GM12864 (cell line): ENCODE measurements at regions not wholly inside any gene's neighbourhood (a gene's known extent, or its start where the extent isn't known, plus 50 kb on each side); places are given as distances from the start of the nearest gene placed in this dataset.
"Not testable (repeated sequence)": the region's sequence is repeated elsewhere in the genome, so short reads cannot be mapped to it uniquely, and the experiment has no call there.

Experiments
- DNase-seq: peaks from one replicate; pipeline ENCODE4 v3.0.0-alpha.2; 2011; ENCODE audit warnings: low read depth
- H3K4me3 ChIP-seq: 2 replicates; pipeline ENCODE4 v1.5.1; 2011; ENCODE audit warnings: mild to moderate bottlenecking, low read depth, low read length, control low read depth
- CTCF ChIP-seq: IDR thresholded peaks from 2 replicates; pipeline ENCODE4 v1.5.1; 2011; ENCODE audit warnings: low read depth, mild to moderate bottlenecking, moderate library complexity, low read length, control low read depth, inconsistent platforms; ENCODE audit errors: missing control alignments

GRCh38 chr7:81161451-81162075, 242.7 kb upstream of the SEMA3C start:
- TF ChIP-seq CTCF: no peak

GRCh38 chr7:81159402-81159801, 240.6 kb upstream of the SEMA3C start:
- no peak overlapping the region for H3K4me3 ChIP-seq
- TF ChIP-seq CTCF: no peak
- DNase-seq: no peak

More at GRCh38 chr7:81161451-81162075, 242.7 kb upstream of the SEMA3C start:
- no peak overlapping the region for H3K4me3 ChIP-seq
- DNase-seq: no peak

- DNase-seq: no peak
- TF ChIP-seq CTCF: no peak
- no peak overlapping the region for H3K4me3 ChIP-seq
Measured at GRCh38 chr7:81158189-81158588, 239.3 kb upstream of the SEMA3C start.

- H3K4me3 ChIP-seq: no peak overlapping the region
- no peak for TF ChIP-seq CTCF
- DNase-seq: no peak
Measured at GRCh38 chr7:81155654-81156373, 237.0 kb upstream of the SEMA3C start.

GRCh38 chr7:81154565-81154964, 235.7 kb upstream of the SEMA3C start:
- no peak for DNase-seq
- no peak for TF ChIP-seq CTCF
- H3K4me3 ChIP-seq: no peak overlapping the region

- not testable (repeated sequence) for H3K4me3 ChIP-seq, DNase-seq
Measured at GRCh38 chr7:81152925-81153324, 234.1 kb upstream of the SEMA3C start.

GRCh38 chr7:81150951-81151361, 232.1 kb upstream of the SEMA3C start:
- no peak for DNase-seq
- no peak overlapping the region for H3K4me3 ChIP-seq
- TF ChIP-seq CTCF: no peak
